Ovary (tissue), 7 donors: ENCODE measurements at regions not wholly inside any gene's neighbourhood (a gene's known extent, or its start where the extent isn't known, plus 50 kb on each side); places are given as distances from the start of the nearest gene placed in this dataset.

Experiments used
- DNase-seq, 5 donors: peaks; one replicate each; pipeline ENCODE4 v3.0.0-alpha.2; 2019 to 2020
- H3K27ac ChIP-seq, 2 donors: fragments of 200-600 bp; one replicate each; pipeline versions ENCODE4 v1.5.1 to v1.8.0; 2019 to 2022
- H3K27me3 ChIP-seq: fragments of 200-600 bp; one replicate; pipeline ENCODE4 v1.8.0; 2022
- H3K36me3 ChIP-seq: fragments of 200-600 bp; sonication (generic); one replicate; pipeline ENCODE4 v1.5.1; 2019
- H3K4me1 ChIP-seq: one replicate; pipeline ENCODE4 v1.8.1; 2013; ENCODE audit warnings: mild to moderate bottlenecking, moderate library complexity; ENCODE audit not compliant: insufficient read depth
- H3K4me3 ChIP-seq: fragments of 200-600 bp; sonication (generic); one replicate; pipeline ENCODE4 v1.5.1; 2017
- H3K9me3 ChIP-seq, 2 donors: fragments of 200-600 bp in 1 of 2; sonication (generic) in 1 of 2; one replicate each; pipeline versions ENCODE4 v1.5.1 to v1.8.1; 2013 to 2019; ENCODE audit warnings: mild to moderate bottlenecking in 1 of 2, moderate library complexity in 1 of 2
- EP300 ChIP-seq: sonication (generic); formaldehyde crosslinking; IDR thresholded peaks from one replicate; pipeline ENCODE4 v1.6.1; 2017; ENCODE audit warnings: antibody characterized with exemption
- POLR2A ChIP-seq: fragments of 450-650 bp; IDR thresholded peaks from one replicate; pipeline ENCODE4 v1.6.1; 2017; ENCODE audit warnings: antibody characterized with exemption, mild to moderate bottlenecking, moderate library complexity
- WGBS, 3 donors: extraction: QIAGEN DNeasy Blood & Tissue Kit in 1 of 3; methylation state at CpG; one replicate each; pipeline versions ENCODE4 v1.1.5 to v1.1.7; 2013 to 2017; 5-methylcytosine and 5-hydroxymethylcytosine counted together
- intact Hi-C, 4 donors: fragments of 100-400 bp; cut with DNase I; formaldehyde crosslinking; loops; one replicate each; pipeline versions ENCODE4 v1.11.0 to v1.15.1; 2022 to 2023
- TF ChIP-seq, protein P1 (sequence below), 3 donors: fragments of 450-650 bp in 2 of 3; fragments of 200-600 bp in 1 of 3; IDR thresholded peaks; one replicate each; pipeline versions ENCODE4 v1.5.1 to v1.8.0; 2016 to 2022; ENCODE audit warnings: antibody characterized with exemption in 3 of 3, mild to moderate bottlenecking in 1 of 3
- donor health status: DM: no; HTN: no; CAD: no; lungs with moderate emphysema.
- donor health status: DM: no; HTN: no; CAD: no.
- donor health status: Bipolar disorder and iron deficiency.
- donor health status: DM: no; HTN: no; CAD: no.
- donor health status: DM: yes; HTN: yes; CAD: no.

DNA sequence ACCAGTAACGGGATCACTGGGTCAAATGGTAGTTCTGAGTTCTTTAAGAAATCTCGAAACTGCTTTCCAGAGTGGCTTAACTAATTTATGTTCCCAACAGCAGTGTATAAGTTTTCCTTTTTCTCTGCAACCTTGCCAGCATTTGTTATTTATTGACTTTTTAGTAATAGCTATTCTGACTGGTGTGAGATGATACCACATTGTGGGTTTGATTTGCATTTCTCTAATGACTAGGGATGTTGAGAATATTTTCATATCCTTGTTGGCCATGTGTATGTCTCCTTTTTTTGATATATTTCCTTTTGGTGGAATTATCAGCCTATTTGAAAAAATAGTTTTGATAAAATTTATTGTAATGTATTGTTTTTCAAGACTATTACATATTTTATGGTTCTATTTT is 701.2 kb upstream of the FBXO33 start:
- no peak overlapping the region for H3K4me3 ChIP-seq
- TF ChIP-seq EP300, result no peak
- no peak for TF ChIP-seq POLR2A
- TF ChIP-seq, protein P1, sequence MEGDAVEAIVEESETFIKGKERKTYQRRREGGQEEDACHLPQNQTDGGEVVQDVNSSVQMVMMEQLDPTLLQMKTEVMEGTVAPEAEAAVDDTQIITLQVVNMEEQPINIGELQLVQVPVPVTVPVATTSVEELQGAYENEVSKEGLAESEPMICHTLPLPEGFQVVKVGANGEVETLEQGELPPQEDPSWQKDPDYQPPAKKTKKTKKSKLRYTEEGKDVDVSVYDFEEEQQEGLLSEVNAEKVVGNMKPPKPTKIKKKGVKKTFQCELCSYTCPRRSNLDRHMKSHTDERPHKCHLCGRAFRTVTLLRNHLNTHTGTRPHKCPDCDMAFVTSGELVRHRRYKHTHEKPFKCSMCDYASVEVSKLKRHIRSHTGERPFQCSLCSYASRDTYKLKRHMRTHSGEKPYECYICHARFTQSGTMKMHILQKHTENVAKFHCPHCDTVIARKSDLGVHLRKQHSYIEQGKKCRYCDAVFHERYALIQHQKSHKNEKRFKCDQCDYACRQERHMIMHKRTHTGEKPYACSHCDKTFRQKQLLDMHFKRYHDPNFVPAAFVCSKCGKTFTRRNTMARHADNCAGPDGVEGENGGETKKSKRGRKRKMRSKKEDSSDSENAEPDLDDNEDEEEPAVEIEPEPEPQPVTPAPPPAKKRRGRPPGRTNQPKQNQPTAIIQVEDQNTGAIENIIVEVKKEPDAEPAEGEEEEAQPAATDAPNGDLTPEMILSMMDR (IDR thresholded peaks at IDR 0.05), result no peak
- H3K36me3 ChIP-seq, result no peaks in the 10 kb centered on the region
- H3K27me3 ChIP-seq, result no peaks in the 10 kb centered on the region
- intact Hi-C loops, result no loop called here
- no peaks in the 10 kb centered on the region for H3K4me1 ChIP-seq
- no peaks in the 10 kb centered on the region for H3K9me3 ChIP-seq
- DNase-seq, result no peak
- 82 to 86% (median 84%) methylated on average over 2 of the region's 2 CpGs for WGBS, 3 donors
- H3K27ac ChIP-seq, result no peak overlapping the region

DNA sequence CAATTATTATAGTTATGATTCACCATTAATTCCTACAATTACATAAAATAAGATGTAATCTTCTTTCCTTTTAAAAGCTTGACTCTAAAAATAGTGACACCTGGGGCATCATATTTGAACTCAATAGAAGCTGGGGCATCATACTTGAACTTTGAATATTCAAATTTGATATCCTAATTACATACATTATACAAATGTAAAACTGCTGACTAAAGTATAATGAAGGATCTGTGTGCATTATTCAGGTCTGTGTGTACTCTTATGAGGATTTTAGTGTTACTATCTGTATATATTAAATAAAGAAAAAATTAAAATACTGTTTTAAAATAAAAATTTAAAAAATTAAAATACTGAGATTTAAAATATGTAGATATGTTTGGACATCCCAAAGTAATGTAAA is 696.9 kb upstream of the FBXO33 start:
- H3K27me3 ChIP-seq, result no peaks in the 10 kb centered on the region
- H3K4me3 ChIP-seq, result no peak overlapping the region
- H3K4me1 ChIP-seq, result no peaks in the 10 kb centered on the region
- DNase-seq, result no peak
- no peaks in the 10 kb centered on the region for H3K36me3 ChIP-seq
- intact Hi-C loops, result no loop called here
- H3K9me3 ChIP-seq, result no peaks in the 10 kb centered on the region
- H3K27ac ChIP-seq, result no peak overlapping the region
- TF ChIP-seq, protein P1 (IDR thresholded peaks at IDR 0.05), result no peak
- TF ChIP-seq EP300, result no peak
- no peak for TF ChIP-seq POLR2A

DNA sequence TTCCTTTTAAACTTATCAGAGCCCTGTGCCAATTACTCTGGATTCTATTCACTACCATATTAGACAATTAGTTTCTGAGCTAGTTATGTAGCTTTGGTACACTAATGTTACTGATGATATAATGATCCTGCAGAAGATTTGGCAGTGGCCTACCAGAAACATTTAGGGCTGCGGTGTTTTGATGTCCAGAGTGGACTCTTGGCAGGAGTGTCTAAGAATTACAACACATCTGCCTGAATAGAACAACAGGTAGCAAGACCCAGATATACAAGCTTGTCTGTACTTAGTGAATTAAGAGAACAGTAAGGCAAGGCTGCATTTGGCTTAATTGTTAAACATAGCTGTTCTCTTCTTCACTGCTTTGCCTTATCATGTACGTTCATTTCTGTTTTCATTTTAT is 691.6 kb upstream of the FBXO33 start:
- no peaks in the 10 kb centered on the region for H3K27me3 ChIP-seq
- 29 to 36% (median 35%) methylated on average over 2 of the region's 2 CpGs for WGBS, 3 donors
- intact Hi-C loops, result no loop called here
- no peak overlapping the region for H3K27ac ChIP-seq
- no peak overlapping the region for H3K4me3 ChIP-seq
- H3K4me1 ChIP-seq, result no peaks in the 10 kb centered on the region
- DNase-seq, result no peak
- no peak for TF ChIP-seq POLR2A
- TF ChIP-seq EP300, result no peak
- TF ChIP-seq, protein P1 (IDR thresholded peaks at IDR 0.05), result no peak
- H3K9me3 ChIP-seq, result no peaks in the 10 kb centered on the region
- H3K36me3 ChIP-seq, result no peaks in the 10 kb centered on the region

DNA sequence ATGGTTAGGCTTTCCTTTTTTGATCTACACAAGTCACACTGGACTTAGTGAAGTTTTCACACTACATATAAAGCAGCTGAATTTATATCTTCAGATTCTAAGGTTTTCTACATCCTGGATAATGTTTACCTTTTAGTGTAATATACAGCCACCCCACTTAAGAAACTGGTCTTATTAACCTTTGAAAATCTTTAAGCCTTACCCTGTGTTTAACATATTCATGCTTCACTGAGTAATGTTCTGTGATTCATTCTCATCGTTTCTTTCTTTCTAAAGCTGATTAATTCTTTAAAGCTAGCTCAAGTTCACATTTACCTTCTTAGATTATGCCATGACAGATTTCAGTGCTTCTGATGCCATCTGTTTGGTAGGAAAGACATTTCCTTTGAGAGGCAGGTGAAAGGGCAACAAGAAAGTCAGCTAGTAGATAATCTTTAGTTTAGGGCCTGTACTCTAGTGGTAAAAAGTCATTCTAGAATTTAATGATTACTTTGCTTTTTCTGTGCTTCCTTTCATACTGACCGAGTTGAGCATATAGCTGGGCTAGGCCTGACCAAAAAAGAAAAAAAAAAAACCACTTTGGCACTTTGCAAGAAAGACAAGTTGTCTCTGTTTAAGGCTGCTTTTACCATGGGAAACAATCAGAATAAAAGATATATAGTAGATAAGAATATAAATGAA is 690.9 kb upstream of the FBXO33 start:
- no peak overlapping the region for H3K4me3 ChIP-seq
- no peaks in the 10 kb centered on the region for H3K9me3 ChIP-seq
- WGBS, 3 donors, result 56 to 60% (median 60%) methylated on average over 2 of the region's 2 CpGs
- H3K27ac ChIP-seq, result no peak overlapping the region
- intact Hi-C loops, result no loop called here
- TF ChIP-seq POLR2A (no peak), EP300 (no peak)
- TF ChIP-seq, protein P1 (IDR thresholded peaks at IDR 0.05), result no peak
- no peaks in the 10 kb centered on the region for H3K27me3 ChIP-seq
- no peaks in the 10 kb centered on the region for H3K36me3 ChIP-seq
- H3K4me1 ChIP-seq, result no peaks in the 10 kb centered on the region
- no peak for DNase-seq
